ENCODE measurements at regions not wholly inside any gene's neighbourhood (a gene's known extent, or its start where the extent isn't known, plus 50 kb on each side); places are given as distances from the start of the nearest gene placed in this dataset.

DNA sequence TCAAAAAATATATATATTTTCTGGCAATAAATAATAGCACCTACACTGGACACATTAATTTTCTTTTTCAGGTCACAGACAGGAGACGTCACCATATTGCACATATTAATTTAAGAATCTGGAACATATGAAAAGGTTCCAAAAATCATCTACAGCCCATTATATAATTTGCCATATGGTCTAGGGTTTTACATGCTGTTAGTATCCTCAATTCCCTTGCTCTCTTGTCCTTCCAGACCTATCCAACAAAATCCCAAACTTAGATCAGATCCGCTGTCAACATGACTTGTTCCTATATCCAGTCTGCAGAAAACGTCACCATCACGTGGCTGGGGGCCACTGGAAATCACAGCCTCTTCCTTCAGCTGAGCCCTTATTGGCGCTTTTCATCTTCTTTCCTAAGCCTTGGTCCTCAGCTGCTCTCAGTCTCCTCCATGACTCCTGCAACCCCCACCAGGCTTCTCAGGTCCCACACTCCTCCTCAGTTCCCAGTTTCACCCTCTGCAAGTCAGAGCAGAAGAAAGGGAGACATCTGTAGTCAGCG lies 192.0 kb upstream of the GATB start:
- H3K9me3 ChIP-seq (replicated peaks in 1 of 2; ENCODE audit: control insufficient read depth in 1 of 2, insufficient read depth in 1 of 2, low read length in 2 of 2): peaks cover 0 to 3% of the 10 kb centered on the region in 2 donors
- no peak overlapping the region for H3K4me2 ChIP-seq (replicated peaks; ENCODE audit: extremely low read depth, low read length, poor library complexity, severe bottlenecking)
- no peaks in the 10 kb centered on the region for H3K36me3 ChIP-seq (replicated peaks in 1 of 2; ENCODE audit: control insufficient read depth in 1 of 2, insufficient read depth in 2 of 2, low read length in 2 of 2)
- H2AFZ ChIP-seq (ENCODE audit: insufficient read depth, low read depth, low read length, poor library complexity, severe bottlenecking): no peak overlapping the region
- no peak overlapping the region for H3K4me3 ChIP-seq (replicated peaks in 1 of 3; ENCODE audit: low read depth in 2 of 3, low read length in 3 of 3)
- intact Hi-C loops (cut with micrococcal nuclease): no loop called here
- no peaks in the 10 kb centered on the region for H3K79me2 ChIP-seq (ENCODE audit: insufficient read depth, low read length)
- H4K20me1 ChIP-seq (ENCODE audit: insufficient read depth, low read length): no peaks in the 10 kb centered on the region
- TF ChIP-seq, protein P1, sequence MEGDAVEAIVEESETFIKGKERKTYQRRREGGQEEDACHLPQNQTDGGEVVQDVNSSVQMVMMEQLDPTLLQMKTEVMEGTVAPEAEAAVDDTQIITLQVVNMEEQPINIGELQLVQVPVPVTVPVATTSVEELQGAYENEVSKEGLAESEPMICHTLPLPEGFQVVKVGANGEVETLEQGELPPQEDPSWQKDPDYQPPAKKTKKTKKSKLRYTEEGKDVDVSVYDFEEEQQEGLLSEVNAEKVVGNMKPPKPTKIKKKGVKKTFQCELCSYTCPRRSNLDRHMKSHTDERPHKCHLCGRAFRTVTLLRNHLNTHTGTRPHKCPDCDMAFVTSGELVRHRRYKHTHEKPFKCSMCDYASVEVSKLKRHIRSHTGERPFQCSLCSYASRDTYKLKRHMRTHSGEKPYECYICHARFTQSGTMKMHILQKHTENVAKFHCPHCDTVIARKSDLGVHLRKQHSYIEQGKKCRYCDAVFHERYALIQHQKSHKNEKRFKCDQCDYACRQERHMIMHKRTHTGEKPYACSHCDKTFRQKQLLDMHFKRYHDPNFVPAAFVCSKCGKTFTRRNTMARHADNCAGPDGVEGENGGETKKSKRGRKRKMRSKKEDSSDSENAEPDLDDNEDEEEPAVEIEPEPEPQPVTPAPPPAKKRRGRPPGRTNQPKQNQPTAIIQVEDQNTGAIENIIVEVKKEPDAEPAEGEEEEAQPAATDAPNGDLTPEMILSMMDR (IDR thresholded peaks at IDR 0.05): no peak
- Mint-ChIP-seq H3K4me3 (peak overlapping the region in 1 of 2 donors; percentile 28), H3K4me1 (no peaks in the 10 kb centered on the region), H3K9me3 (peaks cover 0 to 8% (median 3%) of the 10 kb centered on the region in 7 donors), H3K27me3 (ENCODE audit: low read depth in 3 of 3) (peaks cover 1 to 5% (median 3%) of the 10 kb centered on the region in 3 donors), H3K36me3 (no peaks in the 10 kb centered on the region), H3K27ac (no peak overlapping the region)
- no peak overlapping the region for H3K27ac ChIP-seq (ENCODE audit: low read depth in 1 of 2, low read length in 2 of 2)
- 92% methylated on average over 4 of the region's 6 CpGs for WGBS (ENCODE audit: insufficient coverage)
- no peak for DNase-seq
- H3K9ac ChIP-seq (ENCODE audit: insufficient read depth, low read length, poor library complexity, severe bottlenecking): no peak overlapping the region
- no peaks in the 10 kb centered on the region for H3K4me1 ChIP-seq (ENCODE audit: control insufficient read depth in 1 of 2, insufficient read depth in 2 of 2, low read length in 2 of 2)
- H3K27me3 ChIP-seq (ENCODE audit: control insufficient read depth in 2 of 2, insufficient read depth in 2 of 2, low read length in 2 of 2): no peaks in the 10 kb centered on the region

DNA sequence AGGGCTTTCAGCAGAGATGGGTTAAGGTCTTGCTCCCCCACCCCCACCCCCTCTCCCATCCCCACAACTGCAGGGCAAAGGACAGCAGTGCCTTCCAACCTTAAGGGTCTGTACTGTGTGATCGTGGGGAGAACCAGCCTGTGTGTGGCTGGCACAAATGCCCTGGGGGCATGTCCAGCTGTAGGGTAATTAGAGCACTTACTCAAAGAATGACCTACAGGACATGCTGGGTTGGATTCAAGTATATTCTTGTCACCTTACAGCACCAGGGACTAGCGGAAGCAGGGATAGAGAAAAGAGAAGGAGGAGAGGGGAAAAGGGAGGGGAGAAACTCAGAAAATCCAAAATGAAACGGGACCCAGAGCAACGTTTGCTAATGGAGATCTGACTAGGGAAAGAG lies 191.3 kb upstream of the GATB start:
- Histone ChIP-seq H3K9me3 (replicated peaks in 1 of 2; ENCODE audit: control insufficient read depth in 1 of 2, insufficient read depth in 1 of 2, low read length in 2 of 2) (peaks cover 3 to 9% of the 10 kb centered on the region in 2 donors), H4K20me1 (ENCODE audit: insufficient read depth, low read length) (no peaks in the 10 kb centered on the region), H2AFZ (ENCODE audit: insufficient read depth, low read depth, low read length, poor library complexity, severe bottlenecking) (no peak overlapping the region), H3K27me3 (ENCODE audit: control insufficient read depth in 2 of 2, insufficient read depth in 2 of 2, low read length in 2 of 2) (no peaks in the 10 kb centered on the region), H3K4me1 (ENCODE audit: control insufficient read depth in 1 of 2, insufficient read depth in 2 of 2, low read length in 2 of 2) (no peaks in the 10 kb centered on the region), H3K36me3 (replicated peaks in 1 of 2; ENCODE audit: control insufficient read depth in 1 of 2, insufficient read depth in 2 of 2, low read length in 2 of 2) (no peaks in the 10 kb centered on the region), H3K27ac (ENCODE audit: low read depth in 1 of 2, low read length in 2 of 2) (no peak overlapping the region), H3K4me3 (replicated peaks in 1 of 3; ENCODE audit: low read depth in 2 of 3, low read length in 3 of 3) (no peak overlapping the region), H3K4me2 (replicated peaks; ENCODE audit: extremely low read depth, low read length, poor library complexity, severe bottlenecking) (no peak overlapping the region), H3K9ac (ENCODE audit: insufficient read depth, low read length, poor library complexity, severe bottlenecking) (no peak overlapping the region), H3K79me2 (ENCODE audit: insufficient read depth, low read length) (no peaks in the 10 kb centered on the region)
- DNase-seq: no peak
- Mint-ChIP-seq H3K27me3 (ENCODE audit: low read depth in 3 of 3) (peaks cover 1 to 5% (median 3%) of the 10 kb centered on the region in 3 donors), H3K4me3 (no peak overlapping the region), H3K27ac (no peak overlapping the region), H3K4me1 (no peaks in the 10 kb centered on the region), H3K9me3 (peaks cover 5 to 14% (median 9%) of the 10 kb centered on the region in 7 donors), H3K36me3 (no peaks in the 10 kb centered on the region)
- 81% methylated on average over 2 of the region's 4 CpGs for WGBS (ENCODE audit: insufficient coverage)
- intact Hi-C loops (cut with micrococcal nuclease): no loop called here
- TF ChIP-seq, protein P1 (IDR thresholded peaks at IDR 0.05): no peak

All from CD14-positive monocyte (primary cell).